KMS-11 (cell line): ENCODE measurements at regions not wholly inside any gene's neighbourhood (a gene's known extent, or its start where the extent isn't known, plus 50 kb on each side); places are given as distances from the start of the nearest gene placed in this dataset.

ENCODE experiments used
- H2AFZ ChIP-seq: fragments of 200-600 bp; sonication (generic); 2 replicates; pipeline ENCODE4 v1.6.1; 2016; ENCODE audit warnings: antibody characterized with exemption, mixed run types, low read depth
- H3K27ac ChIP-seq: fragments of 200-600 bp; sonication (generic); 2 replicates; pipeline ENCODE4 v1.6.1; 2016; ENCODE audit warnings: mild to moderate bottlenecking, mixed run types
- H3K27me3 ChIP-seq: fragments of 200-600 bp; sonication (generic); 2 replicates; pipeline ENCODE4 v1.6.1; 2017; ENCODE audit warnings: mild to moderate bottlenecking, low read depth, mixed run types, moderate library complexity; ENCODE audit not compliant: insufficient read depth
- H3K36me3 ChIP-seq: fragments of 200-600 bp; sonication (generic); 2 replicates; pipeline ENCODE4 v1.6.1; 2017; ENCODE audit warnings: mild to moderate bottlenecking, mixed run types; ENCODE audit not compliant: insufficient read depth
- H3K4me1 ChIP-seq: fragments of 200-600 bp; sonication (generic); 2 replicates; pipeline ENCODE4 v1.6.1; 2016; ENCODE audit warnings: mild to moderate bottlenecking, low read depth, mixed run types; ENCODE audit not compliant: poor library complexity, severe bottlenecking
- H3K4me2 ChIP-seq: fragments of 200-600 bp; sonication (generic); 2 replicates; pipeline ENCODE4 v1.7.0; 2016; ENCODE audit warnings: mild to moderate bottlenecking, mixed run types
- H3K4me3 ChIP-seq: fragments of 200-600 bp; sonication (generic); IDR thresholded peaks from 2 replicates; pipeline ENCODE4 v1.6.1; 2017; ENCODE audit warnings: low read depth, low read length, mixed read lengths; ENCODE audit not compliant: insufficient read depth
- H3K79me2 ChIP-seq: fragments of 200-600 bp; sonication (generic); 2 replicates; pipeline ENCODE4 v1.6.1; 2016; ENCODE audit warnings: low read depth, mixed run types; ENCODE audit not compliant: insufficient read depth
- H3K9ac ChIP-seq: fragments of 200-600 bp; sonication (generic); 2 replicates; pipeline ENCODE4 v1.6.1; 2016; ENCODE audit warnings: mild to moderate bottlenecking, mixed run types
- H4K20me1 ChIP-seq: fragments of 200-600 bp; sonication (generic); 2 replicates; pipeline ENCODE4 v1.6.1; 2016; ENCODE audit warnings: mild to moderate bottlenecking, mixed run types; ENCODE audit not compliant: insufficient read depth
- TF ChIP-seq, protein P1 (sequence below): fragments of 200-600 bp; sonication (generic); conservative IDR thresholded peaks from 2 replicates; pipeline ENCODE4 v1.6.1; 2017; ENCODE audit warnings: low read depth, mild to moderate bottlenecking, antibody characterized with exemption, low read length, moderate library complexity, mixed read lengths

DNA sequence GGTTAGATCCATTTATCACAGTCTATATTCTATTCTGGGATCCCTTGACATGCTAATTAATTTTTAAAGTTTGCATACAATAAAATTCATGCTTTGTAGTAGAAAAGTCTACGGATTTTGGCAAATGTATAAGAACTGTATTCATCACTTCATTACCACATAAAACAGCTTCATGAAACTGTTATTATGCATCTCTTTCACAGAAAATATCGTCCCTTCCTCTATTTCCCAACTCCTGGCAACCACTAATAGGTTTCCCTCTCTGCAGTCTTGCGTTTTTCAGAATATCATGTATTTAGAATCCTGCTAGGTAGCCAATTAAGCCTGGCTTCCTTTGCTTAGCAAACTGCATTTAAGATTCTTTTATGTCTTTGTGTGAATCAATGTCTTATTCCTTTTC is 441.3 kb upstream of the RGS17 start:
- H4K20me1 ChIP-seq: no peaks in the 10 kb centered on the region
- no peak overlapping the region for H3K4me3 ChIP-seq
- no peaks in the 10 kb centered on the region for H3K79me2 ChIP-seq
- no peaks in the 10 kb centered on the region for H3K27me3 ChIP-seq
- no peaks in the 10 kb centered on the region for H3K36me3 ChIP-seq
- H3K9ac ChIP-seq: no peak overlapping the region
- H3K4me2 ChIP-seq: no peak overlapping the region
- H3K27ac ChIP-seq: no peak overlapping the region
- H2AFZ ChIP-seq: no peak overlapping the region
- TF ChIP-seq, protein P1, sequence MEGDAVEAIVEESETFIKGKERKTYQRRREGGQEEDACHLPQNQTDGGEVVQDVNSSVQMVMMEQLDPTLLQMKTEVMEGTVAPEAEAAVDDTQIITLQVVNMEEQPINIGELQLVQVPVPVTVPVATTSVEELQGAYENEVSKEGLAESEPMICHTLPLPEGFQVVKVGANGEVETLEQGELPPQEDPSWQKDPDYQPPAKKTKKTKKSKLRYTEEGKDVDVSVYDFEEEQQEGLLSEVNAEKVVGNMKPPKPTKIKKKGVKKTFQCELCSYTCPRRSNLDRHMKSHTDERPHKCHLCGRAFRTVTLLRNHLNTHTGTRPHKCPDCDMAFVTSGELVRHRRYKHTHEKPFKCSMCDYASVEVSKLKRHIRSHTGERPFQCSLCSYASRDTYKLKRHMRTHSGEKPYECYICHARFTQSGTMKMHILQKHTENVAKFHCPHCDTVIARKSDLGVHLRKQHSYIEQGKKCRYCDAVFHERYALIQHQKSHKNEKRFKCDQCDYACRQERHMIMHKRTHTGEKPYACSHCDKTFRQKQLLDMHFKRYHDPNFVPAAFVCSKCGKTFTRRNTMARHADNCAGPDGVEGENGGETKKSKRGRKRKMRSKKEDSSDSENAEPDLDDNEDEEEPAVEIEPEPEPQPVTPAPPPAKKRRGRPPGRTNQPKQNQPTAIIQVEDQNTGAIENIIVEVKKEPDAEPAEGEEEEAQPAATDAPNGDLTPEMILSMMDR: no peak
- H3K4me1 ChIP-seq: no peaks in the 10 kb centered on the region

DNA sequence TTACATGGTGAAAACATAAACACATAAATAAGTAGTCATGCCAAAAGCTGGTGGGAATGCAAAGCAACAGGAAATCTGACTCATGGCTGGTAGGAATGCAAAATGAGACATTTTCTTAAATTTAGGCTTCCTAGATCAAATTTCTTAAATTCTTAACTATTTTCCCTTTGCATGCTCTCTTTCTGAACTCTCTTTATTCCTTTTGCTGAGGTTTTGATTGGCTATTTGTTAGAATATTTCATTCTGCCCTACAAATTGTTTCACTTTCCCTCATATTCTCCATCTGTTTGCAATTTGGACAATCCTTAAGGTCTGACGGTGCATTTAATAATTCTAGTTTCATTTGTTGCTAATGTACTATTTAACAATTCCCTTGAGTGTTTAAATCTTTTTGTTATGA is 437.5 kb upstream of the RGS17 start:
- H3K4me1 ChIP-seq: no peaks in the 10 kb centered on the region
- no peak overlapping the region for H3K4me3 ChIP-seq
- H3K27me3 ChIP-seq: no peaks in the 10 kb centered on the region
- TF ChIP-seq, protein P1: no peak
- no peaks in the 10 kb centered on the region for H4K20me1 ChIP-seq
- no peak overlapping the region for H2AFZ ChIP-seq
- no peak overlapping the region for H3K4me2 ChIP-seq
- no peaks in the 10 kb centered on the region for H3K79me2 ChIP-seq
- no peak overlapping the region for H3K27ac ChIP-seq
- no peak overlapping the region for H3K9ac ChIP-seq
- no peaks in the 10 kb centered on the region for H3K36me3 ChIP-seq

DNA sequence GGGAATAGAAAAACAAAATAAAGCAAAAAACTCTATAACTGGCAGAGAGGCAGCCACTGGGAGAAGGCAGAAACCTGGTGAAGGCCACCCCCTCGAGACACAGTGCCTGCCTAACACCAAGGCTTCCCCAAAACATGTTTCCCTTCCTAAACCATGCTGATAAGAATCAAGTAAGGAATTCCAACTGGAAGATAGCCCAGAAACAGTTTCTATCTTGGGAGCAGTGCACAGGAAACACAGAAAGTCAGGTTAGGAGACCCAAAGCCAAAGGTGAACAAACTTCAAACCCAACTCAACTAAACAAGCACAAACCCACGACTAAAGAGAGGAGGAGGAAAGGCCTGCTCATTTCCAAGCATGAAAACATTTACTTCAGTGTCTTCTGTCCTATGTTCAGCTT is 433.7 kb upstream of the RGS17 start:
- no peaks in the 10 kb centered on the region for H3K27me3 ChIP-seq
- no peak overlapping the region for H3K4me2 ChIP-seq
- no peaks in the 10 kb centered on the region for H3K36me3 ChIP-seq
- H3K4me3 ChIP-seq: no peak overlapping the region
- no peak overlapping the region for H3K27ac ChIP-seq
- H4K20me1 ChIP-seq: no peaks in the 10 kb centered on the region
- H3K4me1 ChIP-seq: no peaks in the 10 kb centered on the region
- H3K9ac ChIP-seq: no peak overlapping the region
- no peak overlapping the region for H2AFZ ChIP-seq
- H3K79me2 ChIP-seq: no peaks in the 10 kb centered on the region
- TF ChIP-seq, protein P1: no peak

DNA sequence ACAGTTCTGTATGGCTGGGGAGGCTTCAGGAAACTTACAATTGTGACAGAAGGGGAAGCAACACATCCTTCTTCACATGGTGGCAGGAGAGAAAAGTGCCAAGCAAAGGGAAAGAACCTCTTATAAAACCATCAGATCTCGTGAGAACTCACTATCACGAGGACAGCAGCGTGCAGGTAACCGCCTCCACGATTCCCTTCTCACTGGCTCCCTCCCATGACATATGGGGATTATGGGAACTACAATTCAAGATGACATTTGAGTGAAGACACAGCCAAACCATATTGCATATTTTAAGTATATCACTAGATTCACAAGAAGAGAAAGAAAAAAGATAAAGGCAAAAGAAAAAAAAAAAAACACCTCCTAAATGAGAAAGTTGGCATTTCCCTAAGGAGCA is 431.9 kb upstream of the RGS17 start:
- no peak overlapping the region for H2AFZ ChIP-seq
- H3K9ac ChIP-seq: no peak overlapping the region
- H3K4me2 ChIP-seq: no peak overlapping the region
- TF ChIP-seq, protein P1: no peak
- H3K4me1 ChIP-seq: no peaks in the 10 kb centered on the region
- no peaks in the 10 kb centered on the region for H4K20me1 ChIP-seq
- H3K27ac ChIP-seq: no peak overlapping the region
- no peaks in the 10 kb centered on the region for H3K36me3 ChIP-seq
- H3K27me3 ChIP-seq: no peaks in the 10 kb centered on the region
- H3K4me3 ChIP-seq: no peak overlapping the region
- no peaks in the 10 kb centered on the region for H3K79me2 ChIP-seq

DNA sequence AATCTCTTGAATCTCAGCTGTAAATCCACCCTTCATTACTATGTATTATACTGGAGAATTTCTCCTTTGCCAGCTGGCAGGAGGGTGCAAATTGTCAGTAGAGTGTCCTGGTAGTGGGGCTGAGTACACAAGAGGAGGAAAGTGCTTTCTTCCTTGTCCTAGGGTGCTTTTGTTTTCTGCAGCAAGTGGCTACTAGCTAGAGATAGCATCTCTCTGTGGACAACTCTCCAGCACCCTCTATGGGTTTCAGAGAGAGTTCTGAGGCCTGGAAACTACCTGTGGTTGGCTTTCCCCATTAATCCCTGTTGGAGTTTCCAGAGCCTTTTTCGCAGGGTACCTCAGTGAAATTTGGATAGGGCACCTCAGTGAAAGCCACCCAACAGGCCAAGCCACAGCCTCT is 422.5 kb upstream of the RGS17 start:
- H3K79me2 ChIP-seq: no peaks in the 10 kb centered on the region
- no peak overlapping the region for H3K9ac ChIP-seq
- H2AFZ ChIP-seq: no peak overlapping the region
- no peaks in the 10 kb centered on the region for H4K20me1 ChIP-seq
- H3K27ac ChIP-seq: no peak overlapping the region
- no peak overlapping the region for H3K4me3 ChIP-seq
- no peaks in the 10 kb centered on the region for H3K4me1 ChIP-seq
- TF ChIP-seq, protein P1: no peak
- no peaks in the 10 kb centered on the region for H3K27me3 ChIP-seq
- no peaks in the 10 kb centered on the region for H3K36me3 ChIP-seq
- H3K4me2 ChIP-seq: no peak overlapping the region
